C4-2B (cell line): ENCODE measurements at regions not wholly inside any gene's neighbourhood (a gene's known extent, or its start where the extent isn't known, plus 50 kb on each side); places are given as distances from the start of the nearest gene placed in this dataset.

Source experiments
- ZFX ChIP-seq: fragments of 450-650 bp; IDR thresholded peaks from 2 replicates; pipeline ENCODE4 v1.6.1; 2017
- TF ChIP-seq, protein P1 (sequence below): fragments of 450-650 bp; conservative IDR thresholded peaks from 2 replicates; pipeline ENCODE4 v1.5.1; 2017; ENCODE audit warnings: mild to moderate bottlenecking

DNA sequence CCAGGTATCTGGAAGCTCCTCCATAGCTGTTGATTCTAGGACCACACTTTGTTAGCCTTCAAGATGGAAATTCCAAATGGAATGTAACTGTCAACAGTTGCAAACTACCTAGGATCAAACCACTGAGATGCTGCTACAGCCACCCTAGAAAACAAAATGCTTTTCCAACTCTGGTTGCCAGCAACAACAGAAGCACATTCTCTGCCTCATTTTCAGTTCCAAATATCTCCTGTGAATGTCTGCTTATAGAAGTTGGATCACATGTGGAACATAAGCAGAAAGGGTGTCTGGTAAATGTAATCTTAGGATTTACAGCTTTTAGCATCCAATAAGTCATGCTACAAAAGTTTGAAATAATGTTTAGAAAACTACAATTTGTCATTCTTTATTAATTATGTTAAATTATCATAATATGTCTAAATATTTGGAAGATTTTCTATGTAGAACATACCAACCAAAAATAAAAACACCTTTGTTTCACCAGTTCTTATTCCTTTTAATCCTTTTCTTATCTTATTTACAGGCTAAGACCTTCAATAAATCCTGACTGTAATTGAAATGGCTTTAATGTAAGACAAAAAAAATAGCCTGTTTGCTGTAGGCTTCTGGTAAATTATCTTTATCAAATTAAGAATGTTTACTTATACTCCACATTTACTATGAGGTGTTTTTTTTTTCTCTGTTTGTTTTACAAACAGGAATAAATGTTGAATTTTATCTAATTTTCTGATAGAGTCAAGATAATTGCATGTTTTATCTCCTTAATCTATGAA is 687.1 kb downstream of the IGSF11 start:
- TF ChIP-seq, protein P1, sequence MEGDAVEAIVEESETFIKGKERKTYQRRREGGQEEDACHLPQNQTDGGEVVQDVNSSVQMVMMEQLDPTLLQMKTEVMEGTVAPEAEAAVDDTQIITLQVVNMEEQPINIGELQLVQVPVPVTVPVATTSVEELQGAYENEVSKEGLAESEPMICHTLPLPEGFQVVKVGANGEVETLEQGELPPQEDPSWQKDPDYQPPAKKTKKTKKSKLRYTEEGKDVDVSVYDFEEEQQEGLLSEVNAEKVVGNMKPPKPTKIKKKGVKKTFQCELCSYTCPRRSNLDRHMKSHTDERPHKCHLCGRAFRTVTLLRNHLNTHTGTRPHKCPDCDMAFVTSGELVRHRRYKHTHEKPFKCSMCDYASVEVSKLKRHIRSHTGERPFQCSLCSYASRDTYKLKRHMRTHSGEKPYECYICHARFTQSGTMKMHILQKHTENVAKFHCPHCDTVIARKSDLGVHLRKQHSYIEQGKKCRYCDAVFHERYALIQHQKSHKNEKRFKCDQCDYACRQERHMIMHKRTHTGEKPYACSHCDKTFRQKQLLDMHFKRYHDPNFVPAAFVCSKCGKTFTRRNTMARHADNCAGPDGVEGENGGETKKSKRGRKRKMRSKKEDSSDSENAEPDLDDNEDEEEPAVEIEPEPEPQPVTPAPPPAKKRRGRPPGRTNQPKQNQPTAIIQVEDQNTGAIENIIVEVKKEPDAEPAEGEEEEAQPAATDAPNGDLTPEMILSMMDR: no peak
- no peak for TF ChIP-seq ZFX
